PC-3 (cell line): ENCODE measurements at regions not wholly inside any gene's neighbourhood (a gene's known extent, or its start where the extent isn't known, plus 50 kb on each side); places are given as distances from the start of the nearest gene placed in this dataset.

Source experiments
- ATAC-seq: fragments of 200-7000 bp; cut with Tn5 transposase; 2 replicates; pipeline ENCODE4 v1.9.1; 2020; ENCODE audit warnings: mild to moderate bottlenecking, moderate library complexity
- BruUV-seq: library from RNA; stranded (reverse); fragments of 400-500 nt; replicated peaks from 2 replicates; lab custom pipeline; 2021; lab: Mats Ljungman, UMichigan
- CTCF ChIA-PET: fragments of 300-600 bp; sonication (Branson Sonifier 250); formaldehyde crosslinking; loops from one replicate; lab custom pipeline; 2022; ENCODE audit warnings: antibody characterized with exemption; lab: Charles Lee
- POLR2A ChIA-PET: fragments of 300-600 bp; sonication (Branson Sonifier 250); formaldehyde crosslinking; loops from one replicate; lab custom pipeline; 2022; ENCODE audit warnings: antibody characterized with exemption; ENCODE audit not compliant: unreplicated experiment; lab: Charles Lee
- DNase-seq: peaks from one replicate; pipeline ENCODE4 v3.0.0-alpha.2; 2015
- H2AFZ ChIP-seq: fragments of 300-600 bp; sonication (generic); 2 replicates; pipeline ENCODE4 v1.6.0; 2016; ENCODE audit warnings: antibody characterized with exemption, low read length
- H3F3A ChIP-seq: fragments of 300-600 bp; sonication (generic); one replicate; pipeline ENCODE4 v1.6.0; 2017; ENCODE audit warnings: antibody characterized with exemption, low read length, control low read depth, mild to moderate bottlenecking; ENCODE audit not compliant: unreplicated experiment
- H3K27ac ChIP-seq: fragments of 300-600 bp; sonication (generic); 2 replicates; pipeline ENCODE4 v1.5.1; 2016; ENCODE audit warnings: mild to moderate bottlenecking, low read length
- H3K27me3 ChIP-seq: fragments of 300-600 bp; sonication (generic); 2 replicates; pipeline ENCODE4 v1.6.1; 2016; ENCODE audit warnings: low read length, mixed read lengths
- H3K36me3 ChIP-seq: fragments of 300-600 bp; sonication (generic); 2 replicates; pipeline ENCODE4 v1.6.1; 2016; ENCODE audit warnings: low read depth, mixed run types, low read length, mixed read lengths
- H3K4me1 ChIP-seq: fragments of 300-600 bp; sonication (generic); 2 replicates; pipeline ENCODE4 v1.5.1; 2016; ENCODE audit warnings: low read length; ENCODE audit not compliant: insufficient read depth
- H3K4me2 ChIP-seq: fragments of 300-600 bp; sonication (generic); 2 replicates; pipeline ENCODE4 v1.6.0; 2016; ENCODE audit warnings: low read length
- H3K4me3 ChIP-seq: fragments of 300-600 bp; sonication (generic); 2 replicates; pipeline ENCODE4 v1.5.1; 2016; ENCODE audit warnings: mild to moderate bottlenecking, low read length, mixed read lengths
- H3K79me2 ChIP-seq: fragments of 300-600 bp; sonication (generic); 2 replicates; pipeline ENCODE4 v1.6.1; 2017; ENCODE audit warnings: low read length, mixed read lengths
- H3K9ac ChIP-seq: fragments of 300-600 bp; sonication (generic); 2 replicates; pipeline ENCODE4 v1.6.0; 2016; ENCODE audit warnings: mild to moderate bottlenecking, low read length
- H3K9me2 ChIP-seq: fragments of 300-600 bp; sonication (generic); replicated peaks from 2 replicates; pipeline ENCODE4 v1.6.1; 2016; ENCODE audit warnings: mixed run types, low read length, mixed read lengths
- H3K9me3 ChIP-seq: fragments of 300-600 bp; sonication (generic); 2 replicates; pipeline ENCODE4 v1.6.1; 2016; ENCODE audit warnings: low read length, mixed read lengths
- H4K20me1 ChIP-seq: fragments of 300-600 bp; sonication (generic); 2 replicates; pipeline ENCODE4 v1.6.1; 2016; ENCODE audit warnings: low read length, mixed read lengths
- CTCF ChIP-seq: fragments of 300-600 bp; sonication (generic); conservative IDR thresholded peaks from 2 replicates; pipeline ENCODE4 v1.5.1; 2017; ENCODE audit warnings: antibody characterized with exemption, low read depth, mild to moderate bottlenecking, low read length
- EZH2 ChIP-seq: fragments of 300-600 bp; sonication (generic); IDR thresholded peaks from one replicate; pipeline ENCODE4 v1.6.1; 2017; ENCODE audit warnings: antibody characterized with exemption, mild to moderate bottlenecking, low read length; ENCODE audit not compliant: unreplicated experiment
- EZH2phosphoT487 ChIP-seq: fragments of 300-600 bp; sonication (generic); IDR thresholded peaks from 2 replicates; pipeline ENCODE4 v1.6.1; 2018; ENCODE audit warnings: mild to moderate bottlenecking, antibody characterized with exemption, low read length, borderline replicate concordance
- intact Hi-C: fragments of 100-400 bp; cut with micrococcal nuclease; formaldehyde crosslinking; loops from 2 replicates; pipeline ENCODE4 v1.9.0; 2023

DNA sequence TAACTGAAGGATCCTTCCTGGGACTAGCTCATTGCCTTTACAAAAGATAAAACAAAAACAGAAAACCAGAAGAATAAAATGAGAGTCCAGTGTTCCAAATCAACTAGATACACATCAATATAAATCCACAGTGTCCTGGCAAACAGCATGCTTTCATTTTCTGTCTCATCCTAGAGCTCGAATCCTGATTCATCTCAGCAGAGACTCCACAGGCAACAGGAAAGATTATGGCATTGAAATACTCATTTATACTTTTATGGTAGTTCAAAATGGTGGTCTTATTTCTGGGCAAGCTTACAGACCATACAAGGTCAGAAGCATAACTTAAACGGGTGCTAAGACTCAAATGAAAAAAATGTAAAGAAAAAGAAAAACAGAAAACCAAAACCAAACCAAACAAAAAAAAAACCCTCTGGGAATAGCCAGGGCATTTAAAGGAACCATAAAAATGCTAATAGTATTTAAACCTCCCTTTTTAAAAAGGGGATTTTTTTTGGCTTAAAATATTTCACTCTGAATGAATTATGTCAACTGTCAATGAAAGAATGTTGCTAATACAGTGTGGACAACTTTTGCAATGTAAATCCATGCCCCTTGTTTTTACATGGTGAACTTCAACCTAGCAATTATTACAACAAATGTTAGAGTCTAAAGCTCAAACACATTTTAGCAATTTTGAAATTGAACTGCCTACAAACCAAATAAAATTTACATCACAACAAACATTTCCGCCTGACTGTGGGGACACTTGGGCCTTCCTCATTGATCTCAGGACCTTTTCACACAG, 57.9 kb downstream of the GPR101 start:
- Histone ChIP-seq H3K27ac (no peak overlapping the region), H3K9me2 (no peaks in the 10 kb centered on the region), H3F3A (no peaks in the 10 kb centered on the region), H3K9me3 (no peaks in the 10 kb centered on the region), H3K36me3 (no peaks in the 10 kb centered on the region), H3K4me2 (no peak overlapping the region), H3K4me1 (no peaks in the 10 kb centered on the region), H4K20me1 (no peaks in the 10 kb centered on the region), H3K4me3 (no peak overlapping the region), H2AFZ (no peak overlapping the region), H3K27me3 (no peaks in the 10 kb centered on the region), H3K9ac (no peak overlapping the region), H3K79me2 (no peaks in the 10 kb centered on the region)
- TF ChIP-seq CTCF (no peak), EZH2 (no peak)
- ChIA-PET CTCF (interaction anchor here (0.6 kb wide), 1 partner anchor 909 kb away, joined by 3 read pairs; no protein-coding TSS in a partner anchor), POLR2A (no interaction called here)
- DNase-seq (no peak), ATAC-seq (no peak)
- intact Hi-C loops: no loop called here
- no TSS peak for BruUV-seq

DNA sequence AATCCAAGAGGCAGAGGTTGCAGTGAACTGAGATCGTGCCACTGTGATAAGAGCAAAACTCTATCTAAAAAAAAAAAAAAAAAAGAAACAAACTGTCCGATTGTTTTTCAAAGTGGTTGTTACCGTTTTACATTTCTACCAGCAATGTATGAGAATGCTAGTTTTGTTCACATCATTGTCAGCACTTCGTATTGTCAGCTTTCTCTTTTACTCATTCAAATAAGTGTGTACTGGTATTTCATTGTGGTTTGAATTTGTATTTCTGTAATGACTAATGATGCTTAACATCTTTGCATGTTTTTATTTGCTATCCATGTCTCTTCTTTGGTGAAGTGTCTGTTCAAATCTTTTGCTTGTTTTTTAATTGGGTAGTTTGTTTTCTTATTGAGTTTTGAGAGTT, 65.8 kb downstream of the GPR101 start:
- Histone ChIP-seq H3K9me3 (no peaks in the 10 kb centered on the region), H3K4me3 (no peak overlapping the region), H3K79me2 (no peaks in the 10 kb centered on the region), H3K27me3 (no peaks in the 10 kb centered on the region), H4K20me1 (no peaks in the 10 kb centered on the region), H3K36me3 (no peaks in the 10 kb centered on the region), H3F3A (no peaks in the 10 kb centered on the region), H2AFZ (no peak overlapping the region), H3K9me2 (no peaks in the 10 kb centered on the region), H3K9ac (no peak overlapping the region), H3K4me2 (no peak overlapping the region), H3K4me1 (no peaks in the 10 kb centered on the region), H3K27ac (no peak overlapping the region)
- BruUV-seq: no TSS peak
- no peak for DNase-seq
- POLR2A ChIA-PET: no interaction called here
- CTCF ChIA-PET: no interaction called here
- no peak for TF ChIP-seq EZH2phosphoT487
- ATAC-seq: no peak
- intact Hi-C loops: no loop called here

- ATAC-seq (no peak), DNase-seq (no peak)
- no peaks in the 10 kb centered on the region for H3K27me3 ChIP-seq
- no peaks in the 10 kb centered on the region for H3K79me2 ChIP-seq
- CTCF ChIA-PET: no interaction called here
- intact Hi-C loops: no loop called here
- no peaks in the 10 kb centered on the region for H3F3A ChIP-seq
- no TSS peak for BruUV-seq
- no peaks in the 10 kb centered on the region for H3K4me1 ChIP-seq
- no peaks in the 10 kb centered on the region for H3K9me3 ChIP-seq
- no peak overlapping the region for H3K4me2 ChIP-seq
- no peak overlapping the region for H3K27ac ChIP-seq
- no peaks in the 10 kb centered on the region for H4K20me1 ChIP-seq
- no peak overlapping the region for H3K4me3 ChIP-seq
- no peak overlapping the region for H2AFZ ChIP-seq
- POLR2A ChIA-PET: no interaction called here
- TF ChIP-seq EZH2phosphoT487 (no peak), CTCF (no peak), EZH2 (no peak)
- H3K9ac ChIP-seq: no peak overlapping the region
- H3K36me3 ChIP-seq: no peaks in the 10 kb centered on the region
- H3K9me2 ChIP-seq: no peaks in the 10 kb centered on the region
Measured at GRCh38 chrX:136963973-136964372, 69.8 kb downstream of the GPR101 start.
